HEK293 (cell line): ENCODE measurements at regions not wholly inside any gene's neighbourhood (a gene's known extent, or its start where the extent isn't known, plus 50 kb on each side); places are given as distances from the start of the nearest gene placed in this dataset.

Experiments used
- CTCF ChIA-PET: fragments of 350-600 bp; formaldehyde crosslinking; extraction: SDS; loops from one replicate; lab custom pipeline; 2021; ENCODE audit warnings: antibody characterized with exemption; lab: Yijun Ruan, JAX
- POLR2A ChIA-PET: fragments of 300-600 bp; formaldehyde crosslinking; extraction: SDS; loops from one replicate; lab custom pipeline; 2020; ENCODE audit warnings: antibody characterized with exemption, inconsistent platforms; lab: Yijun Ruan, JAX
- H3K27ac ChIP-seq: fragments of 200-500 bp; sonication (Bioruptor generic); 2 replicates; pipeline ENCODE4 v1.5.1; 2014; ENCODE audit warnings: low read depth, low read length, control low read depth, inconsistent platforms; ENCODE audit errors: extremely low read depth
- H3K36me3 ChIP-seq, 2 experiments: fragments of 200-500 bp in 1 of 2; sonication (Bioruptor generic) in 1 of 2; 1 replicate in 1 of 2; 2 replicates in 1 of 2; pipeline ENCODE4 v1.5.1; 2014 to 2017; ENCODE audit warnings: inconsistent platforms in 2 of 2, low read length in 2 of 2; ENCODE audit not compliant: control insufficient read depth in 2 of 2, insufficient read depth in 1 of 2
- H3K4me1 ChIP-seq: fragments of 200-500 bp; sonication (Bioruptor generic); 2 replicates; pipeline ENCODE4 v1.5.1; 2014; ENCODE audit warnings: mild to moderate bottlenecking, low read length, inconsistent platforms; ENCODE audit not compliant: control insufficient read depth, insufficient read depth
- H3K4me3 ChIP-seq: 2 replicates; pipeline ENCODE4 v1.5.1; 2011; ENCODE audit warnings: low read depth, mild to moderate bottlenecking, control low read depth, low read length, moderate library complexity
- H3K9me3 ChIP-seq: fragments of 200-500 bp; sonication (Bioruptor generic); 2 replicates; pipeline ENCODE4 v1.5.1; 2014; ENCODE audit warnings: low read depth, low read length, inconsistent platforms; ENCODE audit not compliant: control insufficient read depth, insufficient read depth
- AEBP2 ChIP-seq: fragments of 450-650 bp; formaldehyde crosslinking; IDR thresholded peaks from 2 replicates; pipeline ENCODE4 v1.5.1; 2016; ENCODE audit warnings: missing biosample characterization, missing genetic modification characterization, borderline replicate concordance
- BCL11B ChIP-seq: fragments of 450-650 bp; formaldehyde crosslinking; IDR thresholded peaks from 2 replicates; pipeline ENCODE4 v1.5.1; 2016; ENCODE audit warnings: low read depth, missing biosample characterization, missing genetic modification characterization
- GLI4 ChIP-seq: fragments of 450-650 bp; formaldehyde crosslinking; IDR thresholded peaks from 2 replicates; pipeline ENCODE4 v1.5.1; 2016; ENCODE audit warnings: missing biosample characterization, missing genetic modification characterization
- KLF8 ChIP-seq: fragments of 450-650 bp; formaldehyde crosslinking; IDR thresholded peaks from 2 replicates; pipeline ENCODE4 v1.5.1; 2016; ENCODE audit warnings: missing biosample characterization, missing genetic modification characterization
- ZBTB17 ChIP-seq: fragments of 450-650 bp; formaldehyde crosslinking; IDR thresholded peaks from 2 replicates; pipeline ENCODE4 v1.5.1; 2016; ENCODE audit warnings: missing biosample characterization, missing genetic modification characterization
- ZBTB44 ChIP-seq: fragments of 450-650 bp; IDR thresholded peaks from 2 replicates; pipeline ENCODE4 v1.5.1; 2018; ENCODE audit warnings: missing biosample characterization, mild to moderate bottlenecking, missing genetic modification characterization
- ZFHX2 ChIP-seq: fragments of 450-650 bp; formaldehyde crosslinking; conservative IDR thresholded peaks from 2 replicates; pipeline ENCODE4 v1.5.1; 2016; ENCODE audit warnings: missing biosample characterization, missing genetic modification characterization
- ZNF155 ChIP-seq: fragments of 450-650 bp; formaldehyde crosslinking; IDR thresholded peaks from 2 replicates; pipeline ENCODE4 v1.5.1; 2016; ENCODE audit warnings: missing biosample characterization, missing genetic modification characterization
- ZNF184 ChIP-seq: fragments of 450-650 bp; IDR thresholded peaks from 2 replicates; pipeline ENCODE4 v1.5.1; 2018; ENCODE audit warnings: missing biosample characterization, mild to moderate bottlenecking, missing genetic modification characterization
- ZNF449 ChIP-seq: fragments of 450-650 bp; formaldehyde crosslinking; IDR thresholded peaks from 2 replicates; pipeline ENCODE4 v1.5.1; 2017; ENCODE audit warnings: missing biosample characterization, mild to moderate bottlenecking, missing genetic modification characterization, moderate library complexity
- ZNF510 ChIP-seq: fragments of 450-650 bp; formaldehyde crosslinking; IDR thresholded peaks from 2 replicates; pipeline ENCODE4 v1.5.1; 2018; ENCODE audit warnings: mild to moderate bottlenecking, missing genetic modification characterization, missing biosample characterization; ENCODE audit not compliant: insufficient replicate concordance
- ZNF530 ChIP-seq: fragments of 450-650 bp; formaldehyde crosslinking; IDR thresholded peaks from 2 replicates; pipeline ENCODE4 v1.5.1; 2016; ENCODE audit warnings: low read depth, missing biosample characterization, missing genetic modification characterization
- ZNF555 ChIP-seq: fragments of 450-650 bp; formaldehyde crosslinking; conservative IDR thresholded peaks from 2 replicates; pipeline ENCODE4 v1.5.1; 2017; ENCODE audit warnings: missing biosample characterization, mild to moderate bottlenecking, missing genetic modification characterization, inconsistent platforms
- ZNF600 ChIP-seq: fragments of 450-650 bp; formaldehyde crosslinking; IDR thresholded peaks from 2 replicates; pipeline ENCODE4 v1.5.1; 2016; ENCODE audit warnings: missing biosample characterization, missing genetic modification characterization
- ZNF658 ChIP-seq: fragments of 450-650 bp; formaldehyde crosslinking; IDR thresholded peaks from 2 replicates; pipeline ENCODE4; 2016; ENCODE audit warnings: missing biosample characterization, missing genetic modification characterization
- ZNF660 ChIP-seq: fragments of 450-650 bp; IDR thresholded peaks from 2 replicates; pipeline ENCODE4 v1.5.1; 2018; ENCODE audit warnings: missing biosample characterization, mild to moderate bottlenecking, missing genetic modification characterization
- ZNF791 ChIP-seq: fragments of 450-650 bp; formaldehyde crosslinking; IDR thresholded peaks from 2 replicates; pipeline ENCODE4 v1.5.1; 2016; ENCODE audit warnings: missing biosample characterization, missing genetic modification characterization
- ZNF792 ChIP-seq: fragments of 450-650 bp; formaldehyde crosslinking; IDR thresholded peaks from 2 replicates; pipeline ENCODE4 v1.5.1; 2016; ENCODE audit warnings: missing biosample characterization, missing genetic modification characterization
- ZNF843 ChIP-seq: fragments of 450-650 bp; formaldehyde crosslinking; IDR thresholded peaks from 2 replicates; pipeline ENCODE4 v1.5.1; 2016; ENCODE audit warnings: missing biosample characterization, missing genetic modification characterization
- TF ChIP-seq, protein P1 (sequence below): fragments of 450-650 bp; formaldehyde crosslinking; IDR thresholded peaks from 2 replicates; pipeline ENCODE4 v1.5.1; 2016; ENCODE audit warnings: missing biosample characterization, missing genetic modification characterization
- TF ChIP-seq, protein P2 (sequence below): fragments of 450-650 bp; formaldehyde crosslinking; conservative IDR thresholded peaks from 2 replicates; pipeline ENCODE4 v1.5.1; 2016; ENCODE audit warnings: low read depth, missing biosample characterization, missing genetic modification characterization

DNA sequence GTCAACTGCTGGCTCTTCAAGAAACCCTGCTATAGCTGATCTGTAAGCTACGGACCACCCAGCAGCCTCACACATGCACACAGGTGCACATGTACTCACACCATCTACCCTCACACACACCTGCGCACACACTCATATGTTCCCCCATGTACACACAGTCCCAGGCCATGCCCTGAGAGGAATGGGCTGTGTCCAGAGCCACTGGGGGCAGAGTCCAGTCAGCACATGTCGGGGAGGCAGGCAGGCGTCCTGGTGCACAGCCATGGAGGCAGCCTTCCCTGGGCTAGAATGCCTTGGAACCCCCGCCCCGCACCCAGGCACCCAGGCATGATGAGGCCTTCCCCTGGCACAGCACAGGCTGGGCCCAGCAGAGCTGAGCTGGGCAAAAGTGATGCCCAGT, 58.3 kb upstream of the DLK1 start:
- Histone ChIP-seq H3K27ac (no peak overlapping the region), H3K36me3 (no peaks in the 10 kb centered on the region), H3K9me3 (no peaks in the 10 kb centered on the region), H3K4me3 (no peak overlapping the region), H3K4me1 (peaks cover 2% of the 10 kb centered on the region; the same call in 1 of the 2 replicates)
- CTCF ChIA-PET: no interaction called here
- TF ChIP-seq ZNF184 (tag by site-specific recombination) (no peak), ZBTB17 (tag by site-specific recombination) (no peak), ZNF555 (tag by site-specific recombination) (no peak), ZFHX2 (tag by site-specific recombination) (no peak), ZNF658 (tag by site-specific recombination) (no peak), ZNF660 (tag by site-specific recombination) (no peak)
- POLR2A ChIA-PET: no interaction called here

- ChIA-PET POLR2A (no interaction called here), CTCF (no interaction called here)
- peaks cover 2% of the 10 kb centered on the region; the same call in 1 of the 2 replicates for H3K4me1 ChIP-seq
- no peak overlapping the region for H3K27ac ChIP-seq
- TF ChIP-seq, protein P1, sequence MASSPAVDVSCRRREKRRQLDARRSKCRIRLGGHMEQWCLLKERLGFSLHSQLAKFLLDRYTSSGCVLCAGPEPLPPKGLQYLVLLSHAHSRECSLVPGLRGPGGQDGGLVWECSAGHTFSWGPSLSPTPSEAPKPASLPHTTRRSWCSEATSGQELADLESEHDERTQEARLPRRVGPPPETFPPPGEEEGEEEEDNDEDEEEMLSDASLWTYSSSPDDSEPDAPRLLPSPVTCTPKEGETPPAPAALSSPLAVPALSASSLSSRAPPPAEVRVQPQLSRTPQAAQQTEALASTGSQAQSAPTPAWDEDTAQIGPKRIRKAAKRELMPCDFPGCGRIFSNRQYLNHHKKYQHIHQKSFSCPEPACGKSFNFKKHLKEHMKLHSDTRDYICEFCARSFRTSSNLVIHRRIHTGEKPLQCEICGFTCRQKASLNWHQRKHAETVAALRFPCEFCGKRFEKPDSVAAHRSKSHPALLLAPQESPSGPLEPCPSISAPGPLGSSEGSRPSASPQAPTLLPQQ (tag by site-specific recombination): no peak
- no peak for TF ChIP-seq ZNF449 (tag by site-specific recombination)
- TF ChIP-seq ZNF510 (tag by site-specific recombination): no peak
- no peak for TF ChIP-seq ZNF792 (tag by site-specific recombination)
- no peak for TF ChIP-seq ZNF791 (tag by site-specific recombination)
- TF ChIP-seq ZNF155 (tag by site-specific recombination): no peak
- no peak for TF ChIP-seq ZBTB44 (tag by site-specific recombination)
- TF ChIP-seq ZNF184 (tag by site-specific recombination): no peak
- TF ChIP-seq AEBP2 (tag by site-specific recombination): no peak
- no peak for TF ChIP-seq BCL11B
- no peaks in the 10 kb centered on the region for H3K36me3 ChIP-seq
- no peak overlapping the region for H3K4me3 ChIP-seq
- no peaks in the 10 kb centered on the region for H3K9me3 ChIP-seq
Observed at GRCh38 chr14:100669011-100669412, 57.7 kb upstream of the DLK1 start.

DNA sequence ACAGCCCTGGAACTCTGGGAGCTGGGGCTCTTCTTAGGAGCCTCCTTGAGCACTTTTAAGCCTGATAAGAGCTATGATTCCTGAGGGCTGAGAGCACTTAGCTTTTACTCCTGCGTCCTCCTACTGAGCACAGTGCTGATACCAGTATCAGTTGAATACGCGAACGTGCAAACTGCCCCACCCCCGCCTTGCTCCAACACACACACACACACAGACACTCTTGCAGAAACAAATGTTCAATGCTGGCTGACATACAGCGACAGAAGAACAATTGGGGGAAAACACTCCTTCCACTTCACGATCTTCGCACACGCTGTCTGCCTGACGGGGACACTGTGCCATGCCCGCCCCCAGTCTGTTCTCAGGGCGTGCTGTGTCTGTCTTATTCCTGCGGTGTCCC, 57.2 kb upstream of the DLK1 start:
- Histone ChIP-seq H3K27ac (no peak overlapping the region), H3K9me3 (no peaks in the 10 kb centered on the region), H3K36me3 (no peaks in the 10 kb centered on the region), H3K4me3 (no peak overlapping the region), H3K4me1 (peaks cover 2% of the 10 kb centered on the region; the same call in 1 of the 2 replicates)
- ChIA-PET CTCF (interaction anchor here (0.6 kb wide), 1 partner anchor 399 kb away, joined by 3 read pairs; no protein-coding TSS in a partner anchor), POLR2A (no interaction called here)
- TF ChIP-seq KLF8 (no peak), GLI4 (tag by site-specific recombination) (no peak), ZNF658 (tag by site-specific recombination) (no peak), ZFHX2 (tag by site-specific recombination) (0 out of 2 replicates have a peak, but pooled peaks have one; percentile 20), ZNF843 (no peak), ZNF600 (tag by site-specific recombination) (no peak), ZNF530 (tag by site-specific recombination) (no peak)
- TF ChIP-seq, protein P2, sequence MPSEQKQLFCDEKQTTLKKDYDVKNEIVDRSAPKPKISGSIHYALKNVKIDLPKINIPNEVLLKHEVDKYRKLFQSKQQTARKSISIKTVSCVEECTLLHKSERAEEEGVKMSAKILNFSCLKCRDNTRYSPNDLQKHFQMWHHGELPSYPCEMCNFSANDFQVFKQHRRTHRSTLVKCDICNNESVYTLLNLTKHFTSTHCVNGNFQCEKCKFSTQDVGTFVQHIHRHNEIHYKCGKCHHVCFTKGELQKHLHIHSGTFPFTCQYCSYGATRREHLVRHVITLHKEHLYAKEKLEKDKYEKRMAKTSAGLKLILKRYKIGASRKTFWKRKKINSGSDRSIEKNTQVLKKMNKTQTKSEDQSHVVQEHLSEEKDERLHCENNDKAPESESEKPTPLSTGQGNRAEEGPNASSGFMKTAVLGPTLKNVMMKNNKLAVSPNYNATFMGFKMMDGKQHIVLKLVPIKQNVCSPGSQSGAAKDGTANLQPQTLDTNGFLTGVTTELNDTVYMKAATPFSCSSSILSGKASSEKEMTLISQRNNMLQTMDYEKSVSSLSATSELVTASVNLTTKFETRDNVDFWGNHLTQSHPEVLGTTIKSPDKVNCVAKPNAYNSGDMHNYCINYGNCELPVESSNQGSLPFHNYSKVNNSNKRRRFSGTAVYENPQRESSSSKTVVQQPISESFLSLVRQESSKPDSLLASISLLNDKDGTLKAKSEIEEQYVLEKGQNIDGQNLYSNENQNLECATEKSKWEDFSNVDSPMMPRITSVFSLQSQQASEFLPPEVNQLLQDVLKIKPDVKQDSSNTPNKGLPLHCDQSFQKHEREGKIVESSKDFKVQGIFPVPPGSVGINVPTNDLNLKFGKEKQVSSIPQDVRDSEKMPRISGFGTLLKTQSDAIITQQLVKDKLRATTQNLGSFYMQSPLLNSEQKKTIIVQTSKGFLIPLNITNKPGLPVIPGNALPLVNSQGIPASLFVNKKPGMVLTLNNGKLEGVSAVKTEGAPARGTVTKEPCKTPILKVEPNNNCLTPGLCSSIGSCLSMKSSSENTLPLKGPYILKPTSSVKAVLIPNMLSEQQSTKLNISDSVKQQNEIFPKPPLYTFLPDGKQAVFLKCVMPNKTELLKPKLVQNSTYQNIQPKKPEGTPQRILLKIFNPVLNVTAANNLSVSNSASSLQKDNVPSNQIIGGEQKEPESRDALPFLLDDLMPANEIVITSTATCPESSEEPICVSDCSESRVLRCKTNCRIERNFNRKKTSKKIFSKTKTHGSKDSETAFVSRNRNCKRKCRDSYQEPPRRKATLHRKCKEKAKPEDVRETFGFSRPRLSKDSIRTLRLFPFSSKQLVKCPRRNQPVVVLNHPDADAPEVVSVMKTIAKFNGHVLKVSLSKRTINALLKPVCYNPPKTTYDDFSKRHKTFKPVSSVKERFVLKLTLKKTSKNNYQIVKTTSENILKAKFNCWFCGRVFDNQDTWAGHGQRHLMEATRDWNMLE (tag by site-specific recombination): no peak
